Suprapubic skin (tissue), 4 donors: ENCODE measurements at regions not wholly inside any gene's neighbourhood (a gene's known extent, or its start where the extent isn't known, plus 50 kb on each side); places are given as distances from the start of the nearest gene placed in this dataset.
"Not testable (repeated sequence)": the region's sequence is repeated elsewhere in the genome, so short reads cannot be mapped to it uniquely, and the experiment has no call there.

Experiments
- DNase-seq, 2 donors: peaks; one replicate each; pipeline ENCODE4 v3.0.0-alpha.2; 2019; ENCODE audit warnings: low spot score in 2 of 2
- H3K27ac ChIP-seq: fragments of 200-600 bp; sonication (generic); one replicate; pipeline ENCODE4 v1.5.1; 2019
- H3K27me3 ChIP-seq: fragments of 200-600 bp; sonication (generic); one replicate; pipeline ENCODE4 v1.5.1; 2019
- H3K36me3 ChIP-seq: fragments of 200-600 bp; sonication (generic); one replicate; pipeline ENCODE4 v1.5.1; 2019
- H3K4me1 ChIP-seq: fragments of 200-600 bp; sonication (generic); one replicate; pipeline ENCODE4 v1.5.1; 2019
- H3K4me3 ChIP-seq: fragments of 200-600 bp; sonication (generic); one replicate; pipeline ENCODE4 v1.5.1; 2019; ENCODE audit warnings: mild to moderate bottlenecking
- H3K9me3 ChIP-seq: fragments of 200-600 bp; sonication (generic); one replicate; pipeline ENCODE4 v1.5.1; 2019
- EP300 ChIP-seq: sonication (generic); formaldehyde crosslinking; IDR thresholded peaks from one replicate; pipeline ENCODE4 v1.6.1; 2017; ENCODE audit warnings: antibody characterized with exemption
- POLR2A ChIP-seq, 2 donors: fragments of 450-650 bp; IDR thresholded peaks; one replicate each; pipeline ENCODE4 v1.6.1; 2017; ENCODE audit warnings: antibody characterized with exemption in 2 of 2, mild to moderate bottlenecking in 2 of 2, moderate library complexity in 2 of 2
- POLR2AphosphoS5 ChIP-seq, 3 donors: sonication (generic); formaldehyde crosslinking; IDR thresholded peaks; one replicate each; pipeline ENCODE4 v1.6.1; 2017; ENCODE audit warnings: antibody characterized with exemption in 3 of 3
- WGBS: methylation state at CpG from one replicate; pipeline ENCODE4 v1.1.5; 2018; 5-methylcytosine and 5-hydroxymethylcytosine counted together
- TF ChIP-seq, protein P1 (sequence below), 2 donors: fragments of 200-600 bp in 1 of 2; fragments of 450-650 bp in 1 of 2; sonication (generic) in 1 of 2; IDR thresholded peaks; one replicate each; pipeline ENCODE4 v1.5.1; 2016 to 2019; ENCODE audit warnings: antibody characterized with exemption in 2 of 2, mild to moderate bottlenecking in 1 of 2, moderate library complexity in 1 of 2

DNA sequence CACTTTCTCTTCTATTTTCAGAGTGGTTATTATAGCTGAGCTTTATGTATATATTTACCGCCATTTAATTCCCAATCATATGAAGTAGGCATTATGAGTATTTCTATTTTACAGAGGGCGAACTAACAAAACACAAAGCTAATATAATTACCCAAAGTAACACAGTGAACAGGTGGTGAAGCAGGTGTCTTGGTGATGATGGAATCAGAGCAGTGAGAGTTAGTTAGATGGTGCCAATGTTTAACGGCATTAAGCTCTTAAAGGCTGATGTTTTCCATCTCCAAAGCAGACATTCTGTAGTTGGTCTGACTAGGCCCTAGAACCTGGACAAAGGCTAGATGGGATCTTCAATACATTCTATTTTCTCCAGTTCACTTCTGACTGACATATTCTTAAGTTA, 551.1 kb upstream of the SYNCRIP start:
- Histone ChIP-seq H3K4me3 (no peak overlapping the region), H3K4me1 (no peaks in the 10 kb centered on the region), H3K27ac (no peak overlapping the region), H3K36me3 (no peaks in the 10 kb centered on the region), H3K9me3 (no peaks in the 10 kb centered on the region), H3K27me3 (no peaks in the 10 kb centered on the region)
- 92% methylated on average over 3 of the region's 3 CpGs for WGBS
- no peak for DNase-seq
- TF ChIP-seq, protein P1, sequence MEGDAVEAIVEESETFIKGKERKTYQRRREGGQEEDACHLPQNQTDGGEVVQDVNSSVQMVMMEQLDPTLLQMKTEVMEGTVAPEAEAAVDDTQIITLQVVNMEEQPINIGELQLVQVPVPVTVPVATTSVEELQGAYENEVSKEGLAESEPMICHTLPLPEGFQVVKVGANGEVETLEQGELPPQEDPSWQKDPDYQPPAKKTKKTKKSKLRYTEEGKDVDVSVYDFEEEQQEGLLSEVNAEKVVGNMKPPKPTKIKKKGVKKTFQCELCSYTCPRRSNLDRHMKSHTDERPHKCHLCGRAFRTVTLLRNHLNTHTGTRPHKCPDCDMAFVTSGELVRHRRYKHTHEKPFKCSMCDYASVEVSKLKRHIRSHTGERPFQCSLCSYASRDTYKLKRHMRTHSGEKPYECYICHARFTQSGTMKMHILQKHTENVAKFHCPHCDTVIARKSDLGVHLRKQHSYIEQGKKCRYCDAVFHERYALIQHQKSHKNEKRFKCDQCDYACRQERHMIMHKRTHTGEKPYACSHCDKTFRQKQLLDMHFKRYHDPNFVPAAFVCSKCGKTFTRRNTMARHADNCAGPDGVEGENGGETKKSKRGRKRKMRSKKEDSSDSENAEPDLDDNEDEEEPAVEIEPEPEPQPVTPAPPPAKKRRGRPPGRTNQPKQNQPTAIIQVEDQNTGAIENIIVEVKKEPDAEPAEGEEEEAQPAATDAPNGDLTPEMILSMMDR (IDR thresholded peaks at IDR 0.05): no peak
- no peak for TF ChIP-seq POLR2A (IDR thresholded peaks at IDR 0.05)
- TF ChIP-seq POLR2AphosphoS5 (IDR thresholded peaks at IDR 0.05): no peak
- no peak for TF ChIP-seq EP300

DNA sequence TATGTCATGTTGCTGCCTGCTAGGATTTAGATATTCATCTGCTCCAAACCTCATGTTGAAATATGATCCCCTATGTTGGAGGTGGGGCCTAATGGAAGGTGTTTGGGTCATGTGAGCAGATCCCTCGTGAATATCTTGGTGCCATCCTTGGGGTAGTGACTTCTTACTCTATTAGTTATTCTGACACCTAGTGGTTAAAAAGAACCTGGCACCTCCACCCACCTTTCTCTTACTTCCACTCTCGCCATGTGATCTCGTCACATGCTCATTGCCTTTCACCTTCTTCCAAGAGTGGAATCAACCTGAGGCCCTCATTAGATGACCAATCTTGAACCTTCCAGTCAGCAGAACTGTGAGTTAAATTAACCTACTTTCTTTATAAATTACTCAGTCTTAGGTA, 549.4 kb upstream of the SYNCRIP start:
- Histone ChIP-seq H3K27me3 (no peaks in the 10 kb centered on the region), H3K27ac (no peak overlapping the region), H3K4me1 (no peaks in the 10 kb centered on the region), H3K4me3 (no peak overlapping the region), H3K36me3 (no peaks in the 10 kb centered on the region), H3K9me3 (no peaks in the 10 kb centered on the region)
- WGBS: 60% methylated on average over 3 of the region's 3 CpGs
- no peak for TF ChIP-seq POLR2AphosphoS5 (IDR thresholded peaks at IDR 0.05)
- no peak for TF ChIP-seq EP300
- TF ChIP-seq, protein P1 (IDR thresholded peaks at IDR 0.05): no peak
- TF ChIP-seq POLR2A (IDR thresholded peaks at IDR 0.05): no peak
- DNase-seq: no peak

DNA sequence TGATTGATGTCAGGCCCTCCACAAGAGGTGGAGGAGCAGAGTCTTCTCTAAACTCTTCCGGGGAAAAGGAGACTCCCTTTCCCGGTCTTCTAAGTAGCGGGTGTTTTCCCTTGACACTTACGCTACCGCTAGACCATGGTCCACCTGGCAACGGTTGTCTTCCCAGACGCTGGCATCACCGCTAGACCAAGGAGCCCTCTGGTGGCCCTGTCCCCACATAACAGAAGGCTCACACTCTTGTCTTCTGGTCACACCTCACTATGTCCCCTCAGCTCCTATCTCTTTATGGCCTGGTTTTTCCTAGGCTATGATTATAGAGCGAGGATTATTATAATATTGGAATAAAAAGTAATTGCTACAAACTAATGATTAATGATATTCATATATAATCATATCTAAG, 532.5 kb upstream of the SYNCRIP start:
- H3K27me3 ChIP-seq: not testable (repeated sequence)

DNA sequence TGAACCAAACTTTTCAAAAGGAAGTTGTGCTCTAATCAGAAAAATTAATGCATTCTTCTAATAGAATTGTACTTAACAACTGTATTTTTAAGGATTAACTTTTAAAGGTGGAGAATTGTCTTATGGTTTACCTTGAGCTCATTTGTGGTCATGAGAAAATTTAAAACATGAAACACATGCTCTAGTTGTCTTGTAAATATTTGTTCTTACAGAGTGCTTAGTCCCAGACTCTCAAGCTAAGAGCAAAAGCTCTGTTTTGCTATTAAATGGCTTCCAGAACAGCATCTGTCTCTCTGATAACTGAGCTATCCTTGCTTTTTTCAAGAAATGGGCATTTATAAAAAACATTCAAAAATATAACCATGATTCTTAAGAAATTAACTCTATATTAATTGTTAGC, 512.2 kb upstream of the SYNCRIP start:
- Histone ChIP-seq H3K9me3 (no peaks in the 10 kb centered on the region), H3K27me3 (no peaks in the 10 kb centered on the region), H3K4me3 (no peak overlapping the region), H3K4me1 (no peaks in the 10 kb centered on the region), H3K36me3 (no peaks in the 10 kb centered on the region), H3K27ac (no peak overlapping the region)
- TF ChIP-seq, protein P1 (IDR thresholded peaks at IDR 0.05): no peak
- TF ChIP-seq EP300 (no peak), POLR2AphosphoS5 (IDR thresholded peaks at IDR 0.05) (no peak), POLR2A (IDR thresholded peaks at IDR 0.05) (no peak)
- no peak for DNase-seq

More for the DNA sequence above, 532.5 kb upstream of the SYNCRIP start:
- H3K4me1 ChIP-seq, DNase-seq, H3K9me3 ChIP-seq, H3K36me3 ChIP-seq, H3K4me3 ChIP-seq, H3K27ac ChIP-seq: not testable (repeated sequence)
- WGBS: 55% methylated on average over 9 of the region's 9 CpGs

DNA sequence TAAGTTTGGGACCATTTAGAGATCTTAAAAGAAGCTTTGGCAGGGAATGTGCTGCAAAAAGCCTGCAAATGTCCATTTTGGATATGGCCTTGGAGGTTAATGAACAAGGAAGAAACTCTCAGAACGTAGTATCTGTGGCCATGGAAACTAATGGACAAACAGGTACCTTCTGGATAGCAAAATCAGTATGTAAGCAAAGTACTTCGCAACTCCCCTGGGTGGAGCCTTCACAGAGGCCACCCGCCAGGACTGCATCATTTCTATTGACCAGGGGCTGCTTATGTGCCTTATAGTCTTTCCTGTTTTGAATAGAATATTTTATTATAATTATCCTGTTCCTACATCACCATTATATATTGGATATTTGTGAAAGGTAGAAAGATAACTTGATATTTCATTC, 510.8 kb upstream of the SYNCRIP start:
- Histone ChIP-seq H3K4me1 (no peaks in the 10 kb centered on the region), H3K9me3 (no peaks in the 10 kb centered on the region), H3K27ac (no peak overlapping the region), H3K36me3 (no peaks in the 10 kb centered on the region), H3K4me3 (no peak overlapping the region), H3K27me3 (no peaks in the 10 kb centered on the region)
- DNase-seq: no peak
- TF ChIP-seq POLR2A (IDR thresholded peaks at IDR 0.05): no peak
- no peak for TF ChIP-seq EP300
- TF ChIP-seq POLR2AphosphoS5 (IDR thresholded peaks at IDR 0.05): no peak
- TF ChIP-seq, protein P1 (IDR thresholded peaks at IDR 0.05): no peak
- WGBS: 87% methylated on average over 3 of the region's 3 CpGs

DNA sequence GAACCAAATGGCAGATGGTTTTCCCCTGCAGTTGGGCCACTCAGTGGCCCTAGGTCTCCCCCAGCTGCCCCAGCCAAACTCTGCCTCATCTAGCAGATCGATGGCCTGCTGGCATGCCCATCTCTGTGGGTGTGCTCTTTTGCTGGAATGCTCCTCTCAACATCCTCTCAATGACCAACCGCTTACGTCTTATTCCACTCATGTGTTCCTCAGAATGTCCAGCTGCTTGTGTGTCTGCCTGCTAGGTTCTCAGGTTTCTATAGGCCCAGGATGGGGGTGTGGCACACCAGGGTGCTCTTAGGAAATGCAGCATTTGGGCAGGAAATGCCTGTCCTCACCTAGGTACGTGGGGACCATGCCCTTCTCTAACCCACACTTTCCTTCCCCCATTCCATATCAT, 509.9 kb upstream of the SYNCRIP start:
- Histone ChIP-seq H3K9me3 (no peaks in the 10 kb centered on the region), H3K4me1 (no peaks in the 10 kb centered on the region), H3K27me3 (no peaks in the 10 kb centered on the region), H3K36me3 (no peaks in the 10 kb centered on the region), H3K4me3 (no peak overlapping the region), H3K27ac (no peak overlapping the region)
- TF ChIP-seq POLR2A (IDR thresholded peaks at IDR 0.05) (no peak), EP300 (no peak), POLR2AphosphoS5 (IDR thresholded peaks at IDR 0.05) (no peak)
- TF ChIP-seq, protein P1 (IDR thresholded peaks at IDR 0.05): no peak
- DNase-seq: no peak
- 68% methylated on average over 4 of the region's 4 CpGs for WGBS
